HS-5 (cell line): ENCODE measurements at regions not wholly inside any gene's neighbourhood (a gene's known extent, or its start where the extent isn't known, plus 50 kb on each side); places are given as distances from the start of the nearest gene placed in this dataset.

Experiments used
- DNase-seq: peaks from one replicate; pipeline ENCODE4 v3.0.0-alpha.2; 2012; ENCODE audit warnings: low read depth

DNA sequence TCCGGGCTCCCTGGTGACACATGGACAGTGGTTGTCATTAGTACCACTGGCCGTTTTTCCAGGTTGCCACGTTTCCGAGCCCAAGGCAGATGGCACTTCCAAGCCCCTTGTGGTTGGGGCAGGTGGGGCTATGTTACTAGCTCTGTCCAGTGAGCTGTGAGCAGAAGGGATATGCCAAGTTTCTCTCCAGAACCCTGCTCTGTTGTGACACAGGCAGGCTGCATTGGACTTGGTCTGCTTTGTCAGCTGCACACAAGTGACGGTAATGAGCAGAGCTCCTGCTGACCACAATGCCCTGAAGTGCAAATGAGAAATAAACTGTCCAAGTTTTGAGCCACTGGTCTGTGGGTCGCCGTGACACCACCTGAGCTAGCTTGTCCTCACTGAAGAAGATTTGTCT, 118.8 kb downstream of the GYPC start:
- no peak for DNase-seq

GRCh38 chr2:126775300-126775985, 119.5 kb downstream of the GYPC start:
- no peak for DNase-seq

DNA sequence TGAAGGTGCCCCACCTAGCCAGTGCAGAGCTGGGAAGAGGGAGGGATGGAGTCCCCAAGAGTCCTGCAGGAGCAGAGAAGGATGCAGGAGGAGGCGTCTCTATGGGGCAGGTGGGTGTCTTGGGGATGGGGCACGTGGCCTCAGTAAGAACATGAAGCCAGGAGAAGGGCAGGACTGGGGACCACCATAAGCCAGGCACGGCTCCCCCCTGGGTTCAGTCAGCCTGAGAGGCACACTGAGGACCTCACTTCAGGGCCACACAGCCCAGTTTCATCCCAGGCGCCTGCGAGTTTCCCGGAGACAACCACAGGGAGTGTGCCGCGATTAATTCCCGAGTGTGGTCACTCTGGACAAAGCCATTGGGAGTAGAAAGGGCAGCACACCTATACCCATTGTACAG, 120.3 kb downstream of the GYPC start:
- no peak for DNase-seq

DNA sequence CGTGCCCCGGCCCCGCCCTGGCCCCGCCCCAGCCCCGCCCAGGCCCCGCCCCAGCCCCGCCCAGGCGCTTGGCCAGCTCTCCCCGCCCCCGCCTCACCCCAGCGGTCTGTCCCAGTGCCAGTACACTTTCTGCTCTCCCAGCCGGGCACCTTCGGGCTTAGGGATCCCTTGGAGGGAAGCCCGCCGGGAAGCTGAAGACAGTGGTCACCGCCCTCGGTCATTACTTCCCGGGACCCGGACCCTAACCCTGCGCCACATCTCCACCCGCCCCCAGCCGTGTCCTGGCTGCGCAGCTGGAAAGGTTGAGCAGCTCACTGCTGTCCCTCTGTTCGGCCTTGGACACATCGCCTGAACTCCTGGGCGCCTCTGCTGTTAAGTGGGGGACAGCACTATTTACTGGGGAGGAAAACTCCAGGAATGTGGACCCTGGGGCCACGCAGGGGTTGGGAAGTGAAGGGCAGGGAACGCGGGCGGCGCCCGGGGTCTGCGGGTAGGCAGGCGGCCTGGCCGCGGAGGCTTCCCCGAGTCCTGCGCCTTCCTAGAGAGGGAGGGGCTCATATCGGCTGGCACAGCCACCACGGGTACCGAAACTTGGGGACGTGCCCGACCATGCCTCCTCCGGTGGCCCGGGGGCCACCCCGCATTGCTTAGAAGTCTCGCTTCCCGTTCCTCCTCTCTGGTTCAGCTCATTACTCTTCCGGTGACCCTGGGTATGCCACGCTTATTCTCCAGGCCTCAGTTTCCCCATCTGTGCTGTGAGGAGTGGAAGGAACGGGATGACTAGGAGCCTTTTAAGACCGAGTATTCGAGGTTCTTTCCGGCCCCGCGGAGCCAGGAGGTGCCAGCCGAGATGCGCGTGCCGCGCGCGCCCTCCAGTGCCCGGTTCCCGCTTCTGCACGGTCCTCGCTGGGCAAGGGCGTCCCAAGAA, 121.0 kb downstream of the GYPC start:
- peak; percentile 33 for DNase-seq

DNA sequence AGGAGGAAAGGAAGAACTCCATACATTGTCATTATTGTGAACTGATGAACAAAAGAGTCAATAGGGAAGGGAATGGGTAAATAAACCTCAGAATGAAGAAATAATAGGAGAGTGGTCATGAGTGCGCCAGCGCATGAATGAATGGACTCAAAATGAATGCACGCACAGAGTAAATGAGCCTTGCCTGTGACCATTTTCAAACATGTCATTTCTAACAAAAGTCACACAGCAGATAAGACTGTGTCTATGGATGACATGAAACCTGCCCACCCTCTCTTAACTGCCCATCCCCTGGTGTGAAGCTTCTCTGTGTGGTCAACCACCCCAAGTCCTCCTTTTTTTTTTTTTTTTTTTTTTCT, 121.1 kb upstream of the TEX51 start:
- no peak for DNase-seq

GRCh38 chr2:126778561-126779501, 119.9 kb upstream of the TEX51 start:
- no peak for DNase-seq

- DNase-seq: no peak
Observed at GRCh38 chr2:126781206-126781605, 117.5 kb upstream of the TEX51 start.

DNA sequence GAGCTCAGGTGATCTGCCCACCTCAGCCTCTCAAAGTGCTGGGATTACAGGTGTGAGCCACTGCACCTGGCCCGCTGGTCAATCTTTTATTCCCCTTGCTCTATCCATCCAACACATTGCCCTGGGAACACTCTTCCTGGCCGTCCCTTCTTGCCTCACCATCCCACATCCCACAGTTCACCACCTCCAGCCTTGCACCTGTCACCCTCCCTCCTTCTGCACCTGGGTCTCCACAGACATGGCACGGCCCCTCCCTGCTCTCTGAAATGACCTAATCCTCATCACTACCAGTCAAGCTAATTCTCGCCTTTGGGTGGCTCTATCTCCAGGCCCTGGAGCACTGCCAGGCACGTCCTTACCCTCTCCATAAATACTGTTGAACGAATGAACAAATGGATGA, 116.9 kb upstream of the TEX51 start:
- no peak for DNase-seq

GRCh38 chr2:126782648-126783047, 116.0 kb upstream of the TEX51 start:
- no peak for DNase-seq

DNA sequence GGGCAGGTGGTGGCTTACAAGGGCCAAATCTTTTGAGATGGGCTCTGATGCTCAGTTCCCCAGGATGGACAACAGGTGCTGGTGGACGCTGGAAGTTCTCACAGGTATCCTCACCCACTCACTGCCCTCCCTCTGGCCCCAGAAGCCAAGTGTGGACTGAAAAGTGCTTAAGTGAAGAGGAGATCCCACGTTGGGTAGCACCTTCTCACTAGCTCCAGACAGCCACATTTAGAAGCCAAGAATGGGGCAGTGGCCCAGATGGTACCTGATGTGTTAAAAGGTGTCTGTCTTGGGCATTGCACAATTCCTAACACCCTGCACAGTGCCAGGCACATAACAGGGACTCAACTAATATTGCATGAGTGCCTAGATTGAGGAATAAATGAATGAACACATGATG, 115.3 kb upstream of the TEX51 start:
- no peak for DNase-seq

DNA sequence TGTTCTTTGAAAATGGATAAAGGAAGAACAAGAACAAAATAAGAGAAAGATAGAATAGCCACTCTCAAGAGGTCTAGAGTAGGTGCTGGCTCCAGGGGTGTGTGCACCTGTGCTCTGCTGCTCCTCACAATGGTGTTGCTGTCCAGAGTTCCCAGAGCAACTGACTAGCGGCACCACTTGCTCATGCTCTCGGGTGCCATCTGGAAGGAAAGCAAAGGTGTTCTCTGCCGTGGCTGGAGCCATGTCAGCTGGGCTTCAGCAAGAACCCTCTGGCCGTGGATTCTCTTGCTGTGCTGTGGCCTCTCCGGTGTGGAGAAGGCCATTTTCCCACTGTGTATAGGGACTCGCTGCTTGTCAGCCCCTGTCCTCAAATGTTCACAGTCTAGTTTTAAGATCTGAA, 114.6 kb upstream of the TEX51 start:
- DNase-seq: no peak

DNA sequence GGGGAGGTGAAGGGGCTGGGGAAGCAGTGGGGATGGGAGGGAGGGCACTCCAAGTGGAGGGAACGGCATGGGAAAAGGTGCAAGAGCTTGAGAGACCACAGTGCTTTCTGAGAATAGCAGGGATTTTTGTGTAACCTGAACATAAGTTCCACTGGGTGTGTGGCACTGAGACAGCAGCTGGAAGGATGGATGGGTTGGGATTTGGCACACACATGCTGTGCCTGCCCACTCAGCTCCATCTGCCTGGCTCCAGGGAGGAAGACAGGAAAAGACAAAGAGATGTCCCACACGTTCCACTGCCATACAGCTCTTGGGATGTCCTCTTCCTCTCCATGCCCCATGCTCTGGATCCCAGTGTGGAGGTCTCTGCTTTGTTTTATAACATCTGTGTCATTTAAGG, 114.1 kb upstream of the TEX51 start:
- no peak for DNase-seq

GRCh38 chr2:126785236-126785635, 113.5 kb upstream of the TEX51 start:
- DNase-seq: no peak

DNA sequence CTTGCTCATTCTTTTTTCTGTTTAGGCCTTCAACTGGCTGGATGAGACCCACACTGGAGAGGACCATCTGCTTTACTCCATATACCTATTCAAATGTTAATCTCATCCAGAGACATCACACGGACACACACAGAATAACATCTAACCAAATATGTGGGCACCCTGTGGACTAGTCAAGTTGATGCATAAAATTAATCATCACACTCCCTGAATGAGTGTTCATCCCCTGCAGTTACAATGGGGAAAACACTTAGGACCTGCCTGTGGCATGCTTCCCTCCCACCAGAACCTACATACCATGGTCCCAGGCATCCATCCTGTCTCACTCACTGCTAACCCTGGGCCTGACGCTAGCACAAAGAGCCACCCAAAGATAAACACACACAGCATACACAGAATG, 112.8 kb upstream of the TEX51 start:
- no peak for DNase-seq

DNA sequence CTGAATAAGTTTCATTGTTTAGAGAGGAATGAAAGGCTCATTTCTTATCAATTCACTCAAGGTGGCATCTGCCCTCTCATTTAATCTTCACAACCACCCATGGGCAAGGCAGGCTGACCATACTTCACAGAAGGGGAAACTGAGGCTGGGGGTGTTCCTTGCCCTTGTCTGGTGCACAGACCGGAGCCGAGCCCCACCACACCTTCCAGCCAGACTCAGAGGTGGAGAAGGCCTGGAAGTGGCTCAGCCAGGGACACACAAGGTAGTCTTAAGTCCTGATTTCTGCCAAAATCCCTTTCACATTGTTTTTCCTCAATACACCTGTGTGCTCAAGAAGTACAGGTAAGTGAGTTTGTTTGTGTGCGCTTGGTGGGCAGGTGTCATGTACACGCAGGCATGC, 111.9 kb upstream of the TEX51 start:
- no peak for DNase-seq

- DNase-seq: no peak
Observed at GRCh38 chr2:126787289-126787688, 111.4 kb upstream of the TEX51 start.

GRCh38 chr2:126788113-126788512, 110.6 kb upstream of the TEX51 start:
- DNase-seq: no peak

DNA sequence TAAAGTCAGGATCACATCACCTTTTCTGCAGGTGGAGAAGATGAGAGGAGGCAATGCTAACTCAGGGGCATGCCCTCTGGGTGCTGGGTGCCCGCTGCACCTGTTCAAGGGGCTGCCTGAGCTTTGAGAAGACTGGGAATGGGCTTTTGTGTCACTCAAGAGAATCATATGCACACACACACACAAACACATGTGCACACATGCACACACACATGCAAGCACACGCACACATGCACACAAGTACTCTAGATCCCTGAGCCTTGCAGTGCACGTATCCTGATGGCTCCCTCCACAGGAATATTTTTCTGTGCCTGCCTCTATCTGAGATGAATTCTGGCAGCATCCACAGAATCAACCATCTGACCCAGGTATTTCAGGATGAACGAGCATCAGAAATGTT, 110.0 kb upstream of the TEX51 start:
- DNase-seq: no peak

- no peak for DNase-seq
Observed at GRCh38 chr2:126790987-126791780, 107.5 kb upstream of the TEX51 start.

- DNase-seq: no peak
Observed at GRCh38 chr2:126792186-126792585, 106.5 kb upstream of the TEX51 start.

GRCh38 chr2:126792993-126793392, 105.7 kb upstream of the TEX51 start:
- DNase-seq: no peak
